Loucy (cell line): ENCODE measurements at regions not wholly inside any gene's neighbourhood (a gene's known extent, or its start where the extent isn't known, plus 50 kb on each side); places are given as distances from the start of the nearest gene placed in this dataset.

Experiments
- CTCF ChIP-seq: fragments of 200-600 bp; sonication (generic); conservative IDR thresholded peaks from 2 replicates; pipeline ENCODE4 v1.5.1; 2014; ENCODE audit warnings: mild to moderate bottlenecking, antibody characterized with exemption, low read length
- EZH2phosphoT487 ChIP-seq: fragments of 200-600 bp; IDR thresholded peaks from 2 replicates; pipeline ENCODE4 v1.6.1; 2018; ENCODE audit warnings: antibody characterized with exemption, mild to moderate bottlenecking, moderate library complexity, borderline replicate concordance

- no peak for TF ChIP-seq CTCF
- no peak for TF ChIP-seq EZH2phosphoT487
These were observed 215.5 kb upstream of the RORA start for GRCh38 chr15:61444585-61444984.
